PC-9 (cell line): ENCODE measurements at regions not wholly inside any gene's neighbourhood (a gene's known extent, or its start where the extent isn't known, plus 50 kb on each side); places are given as distances from the start of the nearest gene placed in this dataset.

ENCODE experiments used
- BruUV-seq: library from RNA; stranded (reverse); fragments of 400-500 nt; replicated peaks from 2 replicates; lab custom pipeline; 2021; lab: Mats Ljungman, UMichigan
- CTCF ChIA-PET: fragments of 300-600 bp; sonication (Branson Sonifier 250); formaldehyde crosslinking; loops from one replicate; lab custom pipeline; 2022; ENCODE audit warnings: antibody characterized with exemption; lab: Charles Lee
- POLR2A ChIA-PET: fragments of 300-600 bp; sonication (Branson Sonifier 250); formaldehyde crosslinking; loops from one replicate; lab custom pipeline; 2022; ENCODE audit warnings: antibody characterized with exemption; ENCODE audit not compliant: unreplicated experiment; lab: Charles Lee
- DNase-seq, 2 experiments: peaks; one replicate each; pipeline versions ENCODE4 v3.0.0 to v3.0.0-alpha.2; 2015 to 2022; ENCODE audit warnings: mixed read lengths in 1 of 2
- H2AFZ ChIP-seq: fragments of 200-600 bp; sonication (generic); 2 replicates; pipeline ENCODE4 v1.8.1; 2017; ENCODE audit warnings: antibody characterized with exemption
- H3F3A ChIP-seq: fragments of 200-600 bp; sonication (generic); 2 replicates; pipeline ENCODE4 v1.8.1; 2017; ENCODE audit warnings: antibody characterized with exemption, mild to moderate bottlenecking, low read depth; ENCODE audit not compliant: insufficient read depth
- H3K27ac ChIP-seq: fragments of 200-600 bp; sonication (generic); 2 replicates; pipeline ENCODE4 v1.6.1; 2016; ENCODE audit warnings: mixed run types
- H3K27me3 ChIP-seq: fragments of 200-600 bp; sonication (generic); 2 replicates; pipeline ENCODE4 v1.6.1; 2016; ENCODE audit warnings: low read depth, mixed run types; ENCODE audit not compliant: insufficient read depth
- H3K36me3 ChIP-seq: fragments of 200-600 bp; sonication (generic); 2 replicates; pipeline ENCODE4 v1.6.1; 2016; ENCODE audit warnings: low read depth, mixed run types
- H3K4me1 ChIP-seq: fragments of 200-600 bp; sonication (generic); replicated peaks from 2 replicates; pipeline ENCODE4 v1.6.1; 2016; ENCODE audit warnings: mixed run types; ENCODE audit not compliant: insufficient read depth
- H3K4me2 ChIP-seq: fragments of 200-600 bp; sonication (generic); 2 replicates; pipeline ENCODE4 v1.6.1; 2017; ENCODE audit warnings: mixed run types
- H3K4me3 ChIP-seq: fragments of 200-600 bp; sonication (generic); 2 replicates; pipeline ENCODE4 v1.6.1; 2016; ENCODE audit warnings: mixed run types
- H3K79me2 ChIP-seq: fragments of 200-600 bp; sonication (generic); 2 replicates; pipeline ENCODE4 v1.6.1; 2017; ENCODE audit warnings: low read depth, mixed run types
- H3K9me2 ChIP-seq: fragments of 200-600 bp; sonication (generic); 2 replicates; pipeline ENCODE4 v1.8.1; 2017; ENCODE audit warnings: mild to moderate bottlenecking; ENCODE audit not compliant: insufficient read depth
- H3K9me3 ChIP-seq: fragments of 200-600 bp; sonication (generic); 2 replicates; pipeline ENCODE4 v1.8.1; 2016; ENCODE audit warnings: low read depth; ENCODE audit not compliant: insufficient read depth
- H4K20me1 ChIP-seq: fragments of 200-600 bp; sonication (generic); 2 replicates; pipeline ENCODE4 v1.8.1; 2017; ENCODE audit not compliant: insufficient read depth
- EZH2 ChIP-seq: fragments of 200-600 bp; sonication (generic); IDR thresholded peaks from 2 replicates; pipeline ENCODE4 v1.8.0; 2017; ENCODE audit warnings: antibody characterized with exemption, low read depth
- intact Hi-C: fragments of 100-400 bp; cut with micrococcal nuclease; formaldehyde crosslinking; loops from one replicate; pipeline ENCODE4 v1.10.0; 2022; ENCODE audit not compliant: unreplicated experiment
- TF ChIP-seq, protein P1 (sequence below): fragments of 200-600 bp; sonication (generic); conservative IDR thresholded peaks from 2 replicates; pipeline ENCODE4 v1.6.1; 2017; ENCODE audit warnings: mixed run types, antibody characterized with exemption, mild to moderate bottlenecking, moderate library complexity

- Histone ChIP-seq H3K4me3 (no peak overlapping the region), H2AFZ (no peak overlapping the region), H3K9me2 (no peaks in the 10 kb centered on the region; the same call in 1 of the 2 replicates), H3K27ac (no peak overlapping the region), H4K20me1 (no peaks in the 10 kb centered on the region), H3K4me2 (no peak overlapping the region), H3K79me2 (no peaks in the 10 kb centered on the region), H3K36me3 (no peaks in the 10 kb centered on the region), H3K27me3 (no peaks in the 10 kb centered on the region), H3F3A (no peaks in the 10 kb centered on the region), H3K9me3 (no peaks in the 10 kb centered on the region), H3K4me1 (no peaks in the 10 kb centered on the region)
- POLR2A ChIA-PET = no interaction called here
- CTCF ChIA-PET = no interaction called here
- TF ChIP-seq, protein P1, sequence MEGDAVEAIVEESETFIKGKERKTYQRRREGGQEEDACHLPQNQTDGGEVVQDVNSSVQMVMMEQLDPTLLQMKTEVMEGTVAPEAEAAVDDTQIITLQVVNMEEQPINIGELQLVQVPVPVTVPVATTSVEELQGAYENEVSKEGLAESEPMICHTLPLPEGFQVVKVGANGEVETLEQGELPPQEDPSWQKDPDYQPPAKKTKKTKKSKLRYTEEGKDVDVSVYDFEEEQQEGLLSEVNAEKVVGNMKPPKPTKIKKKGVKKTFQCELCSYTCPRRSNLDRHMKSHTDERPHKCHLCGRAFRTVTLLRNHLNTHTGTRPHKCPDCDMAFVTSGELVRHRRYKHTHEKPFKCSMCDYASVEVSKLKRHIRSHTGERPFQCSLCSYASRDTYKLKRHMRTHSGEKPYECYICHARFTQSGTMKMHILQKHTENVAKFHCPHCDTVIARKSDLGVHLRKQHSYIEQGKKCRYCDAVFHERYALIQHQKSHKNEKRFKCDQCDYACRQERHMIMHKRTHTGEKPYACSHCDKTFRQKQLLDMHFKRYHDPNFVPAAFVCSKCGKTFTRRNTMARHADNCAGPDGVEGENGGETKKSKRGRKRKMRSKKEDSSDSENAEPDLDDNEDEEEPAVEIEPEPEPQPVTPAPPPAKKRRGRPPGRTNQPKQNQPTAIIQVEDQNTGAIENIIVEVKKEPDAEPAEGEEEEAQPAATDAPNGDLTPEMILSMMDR = no peak
- no peak for TF ChIP-seq EZH2
- no TSS peak for BruUV-seq
- intact Hi-C loops = no loop called here
- DNase-seq = no peak
Observed at GRCh38 chr2:225824748-225825449, 425.4 kb downstream of the NYAP2 start.

- TF ChIP-seq, protein P1 = no peak
- no peak for TF ChIP-seq EZH2
- DNase-seq = no peak
- H2AFZ ChIP-seq = no peak overlapping the region
- no peaks in the 10 kb centered on the region for H3K36me3 ChIP-seq
- H3K9me2 ChIP-seq = no peaks in the 10 kb centered on the region; the same call in 1 of the 2 replicates
- no peaks in the 10 kb centered on the region for H3K4me1 ChIP-seq
- H3K9me3 ChIP-seq = no peaks in the 10 kb centered on the region
- H3K4me3 ChIP-seq = no peak overlapping the region
- no peaks in the 10 kb centered on the region for H3K27me3 ChIP-seq
- no TSS peak for BruUV-seq
- H3K79me2 ChIP-seq = no peaks in the 10 kb centered on the region
- H4K20me1 ChIP-seq = no peaks in the 10 kb centered on the region
- ChIA-PET CTCF (interaction anchor here (0.7 kb wide), 1 partner anchor 156 kb away, joined by 3 read pairs; no protein-coding TSS in a partner anchor), POLR2A (no interaction called here)
- H3K4me2 ChIP-seq = no peak overlapping the region
- intact Hi-C loops = no loop called here
- no peaks in the 10 kb centered on the region for H3F3A ChIP-seq
- no peak overlapping the region for H3K27ac ChIP-seq
Observed at GRCh38 chr2:225821351-225821750, 421.8 kb downstream of the NYAP2 start.

DNA sequence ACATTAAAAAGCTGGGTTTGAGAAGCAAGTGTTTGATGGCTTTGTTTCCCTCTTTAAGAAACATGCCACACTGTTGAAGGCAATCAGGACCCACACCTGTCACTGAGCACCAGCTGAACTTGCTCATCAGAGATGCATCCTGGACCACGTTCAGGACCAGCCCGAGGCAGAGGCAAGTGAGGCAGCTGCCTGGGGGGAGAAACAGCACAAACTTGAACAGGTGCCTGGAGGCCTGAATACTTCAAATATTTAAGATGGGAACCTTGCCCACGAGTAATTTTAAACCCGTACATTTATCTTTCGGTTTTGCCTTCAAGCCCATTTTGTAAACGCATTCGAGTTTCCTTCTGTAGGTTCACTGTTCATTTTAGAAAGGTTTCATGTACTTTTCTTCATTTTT, 421.3 kb downstream of the NYAP2 start:
- Histone ChIP-seq H3K27me3 (no peaks in the 10 kb centered on the region), H3K4me2 (no peak overlapping the region), H3K36me3 (no peaks in the 10 kb centered on the region), H3K9me3 (no peaks in the 10 kb centered on the region), H3K79me2 (no peaks in the 10 kb centered on the region), H3K4me1 (no peaks in the 10 kb centered on the region), H3F3A (no peaks in the 10 kb centered on the region), H3K4me3 (no peak overlapping the region), H2AFZ (no peak overlapping the region), H3K9me2 (no peaks in the 10 kb centered on the region; the same call in 1 of the 2 replicates), H4K20me1 (no peaks in the 10 kb centered on the region), H3K27ac (no peak overlapping the region)
- TF ChIP-seq EZH2 = no peak
- TF ChIP-seq, protein P1 = no peak
- DNase-seq = no peak
- intact Hi-C loops = no loop called here
- BruUV-seq = no TSS peak
- POLR2A ChIA-PET = no interaction called here
- CTCF ChIA-PET = no interaction called here
